ENCODE measurements at regions not wholly inside any gene's neighbourhood (a gene's known extent, or its start where the extent isn't known, plus 50 kb on each side); places are given as distances from the start of the nearest gene placed in this dataset.
"Not testable (repeated sequence)": the region's sequence is repeated elsewhere in the genome, so short reads cannot be mapped to it uniquely, and the experiment has no call there.

DNA sequence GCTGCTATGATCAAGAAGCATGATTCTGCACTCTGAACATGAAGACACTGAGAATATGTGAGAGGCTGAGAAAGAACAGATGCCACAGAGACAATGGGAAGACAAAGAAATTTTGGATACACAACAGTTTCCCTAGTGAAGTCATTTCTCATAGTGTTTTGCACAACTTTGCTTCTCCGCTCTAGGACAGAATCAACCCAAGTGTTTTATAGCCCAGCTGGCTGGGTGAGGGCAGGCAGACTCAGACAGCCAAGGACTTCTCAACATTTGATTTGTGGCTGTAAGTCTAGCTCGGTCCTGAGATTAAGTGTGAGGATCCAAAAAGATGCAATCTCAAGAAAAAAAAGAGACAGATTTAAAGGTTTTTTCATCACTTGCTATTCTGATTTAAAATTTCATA, 536.5 kb upstream of the CRIM1 start:
- H3K9me3 Mint-ChIP-seq = peaks cover 8% of the 10 kb centered on the region
- Histone ChIP-seq H3K4me2 (no peak overlapping the region), H3K79me2 (ENCODE audit: low read depth) (no peaks in the 10 kb centered on the region), H3K27me3 (no peaks in the 10 kb centered on the region), H3K4me1 (peaks cover 28% of the 10 kb centered on the region), H2AFZ (replicated peaks) (no peak overlapping the region), H3K4me3 (no peak overlapping the region), H3K27ac (no peak overlapping the region), H3F3A (ENCODE audit: low read depth) (peaks cover 15% of the 10 kb centered on the region), H3K9ac (no peak overlapping the region), H3K9me3 (ENCODE audit: low read depth) (no peaks in the 10 kb centered on the region), H3K36me3 (no peaks in the 10 kb centered on the region), H4K20me1 (ENCODE audit: low read depth) (no peaks in the 10 kb centered on the region)
- H3K4me1 Mint-ChIP-seq = peaks cover 38% of the 10 kb centered on the region
- TF ChIP-seq EZH2 (IDR thresholded peaks at IDR 0.05) = no peak
- TF ChIP-seq EZH2phosphoT487 (IDR thresholded peaks at IDR 0.05) = no peak
- TF ChIP-seq, protein P1, sequence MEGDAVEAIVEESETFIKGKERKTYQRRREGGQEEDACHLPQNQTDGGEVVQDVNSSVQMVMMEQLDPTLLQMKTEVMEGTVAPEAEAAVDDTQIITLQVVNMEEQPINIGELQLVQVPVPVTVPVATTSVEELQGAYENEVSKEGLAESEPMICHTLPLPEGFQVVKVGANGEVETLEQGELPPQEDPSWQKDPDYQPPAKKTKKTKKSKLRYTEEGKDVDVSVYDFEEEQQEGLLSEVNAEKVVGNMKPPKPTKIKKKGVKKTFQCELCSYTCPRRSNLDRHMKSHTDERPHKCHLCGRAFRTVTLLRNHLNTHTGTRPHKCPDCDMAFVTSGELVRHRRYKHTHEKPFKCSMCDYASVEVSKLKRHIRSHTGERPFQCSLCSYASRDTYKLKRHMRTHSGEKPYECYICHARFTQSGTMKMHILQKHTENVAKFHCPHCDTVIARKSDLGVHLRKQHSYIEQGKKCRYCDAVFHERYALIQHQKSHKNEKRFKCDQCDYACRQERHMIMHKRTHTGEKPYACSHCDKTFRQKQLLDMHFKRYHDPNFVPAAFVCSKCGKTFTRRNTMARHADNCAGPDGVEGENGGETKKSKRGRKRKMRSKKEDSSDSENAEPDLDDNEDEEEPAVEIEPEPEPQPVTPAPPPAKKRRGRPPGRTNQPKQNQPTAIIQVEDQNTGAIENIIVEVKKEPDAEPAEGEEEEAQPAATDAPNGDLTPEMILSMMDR (IDR thresholded peaks at IDR 0.05) = no peak
- H3K4me3 Mint-ChIP-seq = no peak overlapping the region
- H3K27ac Mint-ChIP-seq = no peak overlapping the region
- H3K27me3 Mint-ChIP-seq (ENCODE audit: insufficient read depth, low read depth) = peaks cover 12% of the 10 kb centered on the region
- DNase-seq (ENCODE audit: low spot score) = no peak
- no peaks in the 10 kb centered on the region for H3K36me3 Mint-ChIP-seq

DNA sequence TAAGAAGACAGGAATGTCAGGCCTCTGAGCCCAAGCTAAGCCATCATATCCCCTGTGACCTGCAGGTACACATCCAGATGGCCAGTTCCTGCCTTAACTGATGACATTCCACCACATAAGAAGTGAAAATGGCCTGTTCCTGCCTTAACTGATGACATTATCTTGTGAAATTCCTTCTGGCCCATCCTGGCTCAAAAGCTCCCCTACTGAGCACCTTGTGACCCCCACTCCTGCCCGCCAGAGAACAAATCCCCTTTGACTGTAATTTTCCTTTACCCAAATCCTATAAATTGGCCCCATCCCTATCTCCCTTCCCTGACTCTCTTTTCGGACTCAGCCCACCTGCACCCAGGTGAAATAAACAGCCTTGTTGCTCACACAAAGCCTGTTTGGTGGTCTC, 537.2 kb upstream of the CRIM1 start:
- H3K36me3 ChIP-seq; H3K27me3 Mint-ChIP-seq (ENCODE audit: insufficient read depth, low read depth); H3K36me3 Mint-ChIP-seq; H3K9me3 Mint-ChIP-seq; H4K20me1 ChIP-seq (ENCODE audit: low read depth); H3K79me2 ChIP-seq (ENCODE audit: low read depth); H2AFZ ChIP-seq (replicated peaks); H3K27ac Mint-ChIP-seq; H3K27ac ChIP-seq; H3K4me3 ChIP-seq; DNase-seq (ENCODE audit: low spot score); H3K4me2 ChIP-seq; H3K9me3 ChIP-seq (ENCODE audit: low read depth); H3K4me3 Mint-ChIP-seq; H3K27me3 ChIP-seq; H3K9ac ChIP-seq: not testable (repeated sequence)
- Histone ChIP-seq H3K4me1 (peaks cover 22% of the 10 kb centered on the region), H3F3A (ENCODE audit: low read depth) (peaks cover 14% of the 10 kb centered on the region)
- H3K4me1 Mint-ChIP-seq = peaks cover 32% of the 10 kb centered on the region

DNA sequence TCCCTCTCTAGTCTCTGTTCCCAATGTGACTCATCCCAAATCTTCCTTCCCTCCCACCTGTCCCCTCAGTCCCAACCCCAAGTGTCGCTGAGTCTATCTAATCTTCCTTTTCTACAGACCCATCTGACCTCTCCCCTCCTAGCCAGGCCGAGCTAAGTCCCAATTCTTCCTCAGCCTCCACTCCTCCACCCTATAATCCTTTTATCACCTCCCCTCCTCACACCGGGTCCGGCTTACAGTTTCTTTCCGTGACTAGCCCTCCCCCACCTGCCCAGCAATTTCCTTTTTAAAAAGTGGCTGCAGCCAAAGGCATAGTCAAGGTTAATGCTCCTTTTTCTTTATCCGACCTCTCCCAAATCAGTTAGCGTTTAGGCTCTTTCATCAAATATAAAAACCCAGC, 541.0 kb upstream of the CRIM1 start:
- H3K79me2 ChIP-seq (ENCODE audit: low read depth); H3K27ac ChIP-seq; H3K27ac Mint-ChIP-seq; DNase-seq (ENCODE audit: low spot score); H3K27me3 ChIP-seq; H3F3A ChIP-seq (ENCODE audit: low read depth); H3K36me3 ChIP-seq; H3K27me3 Mint-ChIP-seq (ENCODE audit: insufficient read depth, low read depth); H3K9ac ChIP-seq; H3K9me3 Mint-ChIP-seq; H3K4me3 Mint-ChIP-seq; H2AFZ ChIP-seq (replicated peaks); H3K4me2 ChIP-seq; H3K4me3 ChIP-seq; H3K36me3 Mint-ChIP-seq; H3K9me3 ChIP-seq (ENCODE audit: low read depth); H3K4me1 ChIP-seq; H4K20me1 ChIP-seq (ENCODE audit: low read depth): not testable (repeated sequence)
- H3K4me1 Mint-ChIP-seq = peaks cover 14% of the 10 kb centered on the region

DNA sequence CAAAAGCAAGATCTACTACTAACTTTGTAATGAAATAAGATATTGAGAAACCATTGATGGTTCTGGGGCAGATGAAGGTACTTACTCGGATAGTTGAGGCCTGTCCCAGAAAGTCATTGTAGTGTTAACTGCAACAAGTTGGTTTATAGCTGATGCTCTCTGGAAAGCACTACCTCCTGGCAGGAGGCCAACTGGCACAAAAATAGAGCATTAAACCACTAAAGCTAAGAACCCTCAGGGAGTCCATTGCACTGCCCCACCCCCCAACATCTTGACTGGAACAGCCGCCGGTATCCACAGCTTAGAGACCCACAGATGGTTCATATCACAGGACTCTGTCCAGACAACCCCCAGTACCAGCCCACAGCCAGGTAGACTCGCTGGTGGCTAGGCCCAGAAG, 552.5 kb upstream of the CRIM1 start:
- Histone ChIP-seq H3K79me2 (ENCODE audit: low read depth) (no peaks in the 10 kb centered on the region), H3K9ac (no peak overlapping the region), H3K27me3 (no peaks in the 10 kb centered on the region), H3K9me3 (ENCODE audit: low read depth) (no peaks in the 10 kb centered on the region), H3F3A (ENCODE audit: low read depth) (no peaks in the 10 kb centered on the region), H3K4me2 (no peak overlapping the region), H3K36me3 (no peaks in the 10 kb centered on the region), H3K4me3 (no peak overlapping the region), H3K27ac (no peak overlapping the region), H2AFZ (replicated peaks) (no peak overlapping the region), H4K20me1 (ENCODE audit: low read depth) (no peaks in the 10 kb centered on the region), H3K4me1 (no peaks in the 10 kb centered on the region)
- Mint-ChIP-seq H3K36me3 (no peaks in the 10 kb centered on the region), H3K27me3 (ENCODE audit: insufficient read depth, low read depth) (peaks cover 2% of the 10 kb centered on the region), H3K4me3 (no peak overlapping the region), H3K9me3 (peaks cover 23% of the 10 kb centered on the region), H3K27ac (no peak overlapping the region), H3K4me1 (no peaks in the 10 kb centered on the region)
- TF ChIP-seq, protein P1 (IDR thresholded peaks at IDR 0.05) = no peak
- no peak for TF ChIP-seq EZH2 (IDR thresholded peaks at IDR 0.05)
- TF ChIP-seq EZH2phosphoT487 (IDR thresholded peaks at IDR 0.05) = no peak
- DNase-seq (ENCODE audit: low spot score) = no peak

All from neural progenitor cell (in vitro differentiated cells).